ENCODE measurements at regions not wholly inside any gene's neighbourhood (a gene's known extent, or its start where the extent isn't known, plus 50 kb on each side); places are given as distances from the start of the nearest gene placed in this dataset.

DNA sequence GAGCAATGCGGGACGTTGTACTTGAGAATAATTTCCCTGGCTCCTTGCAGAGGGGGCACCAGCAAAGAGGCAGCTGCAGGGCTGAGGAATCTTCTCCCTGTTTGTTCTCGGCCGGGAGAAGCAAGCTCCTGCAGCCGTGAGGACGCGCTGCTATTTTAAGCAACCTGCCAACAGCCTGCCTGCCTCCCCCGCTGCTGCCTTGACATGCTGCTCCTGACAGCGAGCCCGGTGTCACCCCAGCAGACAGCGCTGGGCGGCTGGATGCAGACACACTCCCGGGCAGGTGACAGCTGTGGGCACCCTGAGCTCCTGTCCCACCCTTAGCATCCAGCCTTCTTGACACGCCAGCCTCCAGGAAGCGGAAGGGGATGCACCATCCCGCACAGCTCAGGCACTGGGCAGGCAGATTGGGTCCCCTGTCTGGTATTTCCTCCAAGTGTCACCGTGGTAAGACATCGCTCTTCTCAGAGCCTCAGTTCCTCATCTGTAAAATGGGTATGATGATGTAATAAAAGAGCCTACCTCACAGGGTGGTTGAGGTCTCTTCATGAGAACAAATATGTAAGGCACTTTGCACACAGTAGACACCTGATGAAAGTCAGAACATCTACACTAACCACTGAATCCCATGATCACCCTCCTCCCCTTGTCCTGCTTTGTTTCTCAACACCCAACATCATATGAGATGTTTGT is 530.6 kb downstream of the MN1 start:
- H3K36me3 ChIP-seq (ENCODE audit: control insufficient read depth, insufficient read depth, low read length): no peaks in the 10 kb centered on the region
- peaks cover 15% of the 10 kb centered on the region for H3K27me3 ChIP-seq (ENCODE audit: control insufficient read depth, insufficient read depth, low read length)
- no peak overlapping the region for H3K4me3 ChIP-seq (ENCODE audit: low read depth, low read length)
- TF ChIP-seq, protein P1, sequence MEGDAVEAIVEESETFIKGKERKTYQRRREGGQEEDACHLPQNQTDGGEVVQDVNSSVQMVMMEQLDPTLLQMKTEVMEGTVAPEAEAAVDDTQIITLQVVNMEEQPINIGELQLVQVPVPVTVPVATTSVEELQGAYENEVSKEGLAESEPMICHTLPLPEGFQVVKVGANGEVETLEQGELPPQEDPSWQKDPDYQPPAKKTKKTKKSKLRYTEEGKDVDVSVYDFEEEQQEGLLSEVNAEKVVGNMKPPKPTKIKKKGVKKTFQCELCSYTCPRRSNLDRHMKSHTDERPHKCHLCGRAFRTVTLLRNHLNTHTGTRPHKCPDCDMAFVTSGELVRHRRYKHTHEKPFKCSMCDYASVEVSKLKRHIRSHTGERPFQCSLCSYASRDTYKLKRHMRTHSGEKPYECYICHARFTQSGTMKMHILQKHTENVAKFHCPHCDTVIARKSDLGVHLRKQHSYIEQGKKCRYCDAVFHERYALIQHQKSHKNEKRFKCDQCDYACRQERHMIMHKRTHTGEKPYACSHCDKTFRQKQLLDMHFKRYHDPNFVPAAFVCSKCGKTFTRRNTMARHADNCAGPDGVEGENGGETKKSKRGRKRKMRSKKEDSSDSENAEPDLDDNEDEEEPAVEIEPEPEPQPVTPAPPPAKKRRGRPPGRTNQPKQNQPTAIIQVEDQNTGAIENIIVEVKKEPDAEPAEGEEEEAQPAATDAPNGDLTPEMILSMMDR (IDR thresholded peaks at IDR 0.05; ENCODE audit: insufficient read depth, low read length, poor library complexity, severe bottlenecking): no peak
- no peak for DNase-seq (ENCODE audit: low read depth)

DNA sequence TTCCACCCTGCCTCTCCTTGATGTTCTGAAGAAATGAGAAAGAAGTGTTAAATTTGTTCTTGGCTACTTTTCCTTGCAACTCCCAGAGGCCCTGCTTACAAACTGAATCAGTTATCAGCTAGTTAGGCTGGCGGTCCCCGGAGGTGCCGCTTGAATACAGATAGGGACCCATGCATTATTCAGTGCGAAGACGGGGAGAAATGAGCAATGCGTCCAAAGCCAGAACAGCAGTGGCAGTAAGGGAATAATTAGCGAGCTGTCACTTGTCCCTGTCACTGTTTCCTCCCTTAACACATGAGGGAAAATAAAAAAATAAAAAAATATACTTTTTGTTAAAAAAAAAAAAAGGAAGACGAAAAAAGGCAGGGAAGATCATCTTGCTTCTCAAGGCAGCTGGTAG is 528.1 kb downstream of the MN1 start:
- Histone ChIP-seq H3K27me3 (ENCODE audit: control insufficient read depth, insufficient read depth, low read length) (peaks cover 15% of the 10 kb centered on the region), H3K4me3 (ENCODE audit: low read depth, low read length) (no peak overlapping the region), H3K36me3 (ENCODE audit: control insufficient read depth, insufficient read depth, low read length) (no peaks in the 10 kb centered on the region)
- no peak for DNase-seq (ENCODE audit: low read depth)
- TF ChIP-seq, protein P1 (IDR thresholded peaks at IDR 0.05; ENCODE audit: insufficient read depth, low read length, poor library complexity, severe bottlenecking): no peak

DNA sequence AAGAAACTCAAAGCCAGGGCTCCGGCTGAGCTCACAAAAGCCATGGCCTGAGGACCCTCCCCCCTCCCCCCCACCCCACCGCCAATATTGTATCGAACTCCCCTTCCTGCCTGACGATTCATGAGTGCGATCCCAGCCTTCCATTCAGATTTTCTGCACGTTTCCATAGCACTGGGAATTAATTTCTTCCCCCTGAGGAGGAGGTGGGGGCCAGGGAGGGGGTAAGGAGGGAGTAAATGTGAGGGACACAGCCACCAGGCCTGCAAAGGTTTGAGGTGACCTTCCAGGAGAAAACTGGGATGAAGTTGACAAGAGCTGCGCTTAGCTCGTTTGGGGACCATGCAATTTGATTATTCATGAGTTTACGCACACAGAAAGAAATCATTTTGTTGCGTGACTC is 527.7 kb downstream of the MN1 start:
- DNase-seq (ENCODE audit: low read depth): no peak
- Histone ChIP-seq H3K27me3 (ENCODE audit: control insufficient read depth, insufficient read depth, low read length) (peaks cover 15% of the 10 kb centered on the region), H3K36me3 (ENCODE audit: control insufficient read depth, insufficient read depth, low read length) (no peaks in the 10 kb centered on the region), H3K4me3 (ENCODE audit: low read depth, low read length) (no peak overlapping the region)
- TF ChIP-seq, protein P1 (IDR thresholded peaks at IDR 0.05; ENCODE audit: insufficient read depth, low read length, poor library complexity, severe bottlenecking): no peak

DNA sequence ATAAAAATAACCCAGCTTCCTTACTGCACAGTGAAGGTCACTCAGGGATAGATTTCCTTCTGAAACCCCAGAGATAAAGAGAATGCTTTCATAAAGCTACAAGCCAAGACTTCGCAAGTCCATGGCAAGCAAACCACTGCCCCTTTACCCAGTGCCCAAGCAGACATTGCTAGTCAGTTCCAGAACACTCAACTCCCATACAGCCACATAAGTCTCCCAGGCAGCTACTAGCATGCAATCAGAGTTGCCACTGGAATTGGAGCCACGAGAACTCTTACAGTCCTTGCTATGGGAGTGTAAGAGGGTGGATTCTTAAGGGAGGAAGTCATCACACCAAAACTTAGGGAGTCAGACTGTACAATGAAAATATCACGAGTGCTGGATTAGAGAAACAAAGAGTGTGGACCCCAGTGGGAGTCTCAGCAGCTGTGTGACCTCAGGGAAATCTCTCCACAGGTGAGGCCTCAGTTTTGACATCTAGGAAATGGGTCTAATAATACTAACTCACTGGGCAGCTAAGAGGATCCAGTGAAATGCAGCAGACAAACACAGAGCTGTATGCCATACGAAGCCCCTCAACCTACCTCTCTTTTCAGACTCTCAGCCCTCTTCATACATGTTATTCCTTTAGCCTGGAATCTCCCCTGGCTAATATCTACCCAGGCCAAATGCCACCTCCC is 526.6 kb downstream of the MN1 start:
- Histone ChIP-seq H3K4me3 (ENCODE audit: low read depth, low read length) (no peak overlapping the region), H3K27me3 (ENCODE audit: control insufficient read depth, insufficient read depth, low read length) (peaks cover 14% of the 10 kb centered on the region), H3K36me3 (ENCODE audit: control insufficient read depth, insufficient read depth, low read length) (no peaks in the 10 kb centered on the region)
- DNase-seq (ENCODE audit: low read depth): no peak
- TF ChIP-seq, protein P1 (IDR thresholded peaks at IDR 0.05; ENCODE audit: insufficient read depth, low read length, poor library complexity, severe bottlenecking): no peak

DNA sequence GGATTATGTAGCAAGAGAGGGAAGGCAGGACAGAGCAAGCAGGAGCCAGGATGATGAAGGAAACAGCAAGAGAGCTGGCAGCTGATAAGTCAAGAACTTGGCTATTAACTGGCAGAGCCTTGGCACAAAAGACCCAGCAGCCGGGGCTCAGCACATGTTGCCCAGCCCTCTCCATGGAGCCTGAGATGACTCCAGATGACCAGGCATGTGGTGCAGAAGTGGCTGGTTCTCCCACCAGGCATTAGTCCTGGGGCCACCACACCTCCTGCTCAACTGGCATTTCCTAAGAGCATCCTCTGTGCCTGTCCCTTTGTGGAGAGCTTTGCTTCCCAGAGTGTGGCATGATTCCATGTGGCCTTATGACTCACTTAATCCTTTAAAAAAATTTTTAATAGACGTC is 522.6 kb downstream of the MN1 start:
- Histone ChIP-seq H3K36me3 (ENCODE audit: control insufficient read depth, insufficient read depth, low read length) (no peaks in the 10 kb centered on the region), H3K4me3 (ENCODE audit: low read depth, low read length) (no peak overlapping the region), H3K27me3 (ENCODE audit: control insufficient read depth, insufficient read depth, low read length) (no peaks in the 10 kb centered on the region)
- TF ChIP-seq, protein P1 (IDR thresholded peaks at IDR 0.05; ENCODE audit: insufficient read depth, low read length, poor library complexity, severe bottlenecking): no peak
- DNase-seq (ENCODE audit: low read depth): no peak

Data from kidney epithelial cell (primary cell).